HEK293T (cell line): ENCODE measurements at regions not wholly inside any gene's neighbourhood (a gene's known extent, or its start where the extent isn't known, plus 50 kb on each side); places are given as distances from the start of the nearest gene placed in this dataset.

Source experiments
- CTCF ChIA-PET: fragments of 350-600 bp; formaldehyde crosslinking; extraction: SDS; loops from one replicate; lab custom pipeline; 2021; ENCODE audit warnings: antibody characterized with exemption, inconsistent platforms; lab: Yijun Ruan, JAX
- POLR2A ChIA-PET: fragments of 350-600 bp; formaldehyde crosslinking; extraction: SDS; loops from one replicate; lab custom pipeline; 2020; ENCODE audit warnings: antibody characterized with exemption, inconsistent platforms; lab: Yijun Ruan, JAX
- DNase-seq: peaks from one replicate; pipeline ENCODE4 v3.0.0; 2012; ENCODE audit warnings: mixed read lengths; ENCODE audit errors: extremely low spot score
- ARNT ChIP-seq: fragments of 450-650 bp; IDR thresholded peaks from 2 replicates; pipeline ENCODE4 v1.6.1; 2017; ENCODE audit warnings: mild to moderate bottlenecking
- BHLHE40 ChIP-seq: fragments of 450-650 bp; IDR thresholded peaks from 2 replicates; pipeline ENCODE4 v1.6.1; 2016; ENCODE audit warnings: mild to moderate bottlenecking, moderate library complexity, borderline replicate concordance
- CTBP1 ChIP-seq: fragments of 450-650 bp; IDR thresholded peaks from 2 replicates; pipeline ENCODE4 v1.6.1; 2016; ENCODE audit warnings: borderline replicate concordance
- ELF4 ChIP-seq: fragments of 450-650 bp; IDR thresholded peaks from 2 replicates; pipeline ENCODE4 v1.6.1; 2017; ENCODE audit warnings: antibody characterized with exemption
- FOXA1 ChIP-seq: fragments of 450-650 bp; IDR thresholded peaks from 2 replicates; pipeline ENCODE4 v1.6.1; 2016; ENCODE audit warnings: mild to moderate bottlenecking
- FOXK2 ChIP-seq: fragments of 450-650 bp; IDR thresholded peaks from 2 replicates; pipeline ENCODE4 v1.6.1; 2016; ENCODE audit warnings: mild to moderate bottlenecking
- FOXM1 ChIP-seq: fragments of 450-650 bp; IDR thresholded peaks from 2 replicates; pipeline ENCODE4 v1.6.1; 2017; ENCODE audit warnings: mild to moderate bottlenecking, borderline replicate concordance
- HDGF ChIP-seq: fragments of 450-650 bp; IDR thresholded peaks from 2 replicates; pipeline ENCODE4 v1.6.1; 2017; ENCODE audit warnings: antibody characterized with exemption, borderline replicate concordance
- L3MBTL2 ChIP-seq: fragments of 450-650 bp; conservative IDR thresholded peaks from 2 replicates; pipeline ENCODE4 v1.6.1; 2016; ENCODE audit warnings: mild to moderate bottlenecking
- LEF1 ChIP-seq: fragments of 450-650 bp; IDR thresholded peaks from 2 replicates; pipeline ENCODE4 v1.6.1; 2017; ENCODE audit warnings: mild to moderate bottlenecking, borderline replicate concordance
- NFRKB ChIP-seq: fragments of 450-650 bp; IDR thresholded peaks from 2 replicates; pipeline ENCODE4 v1.6.1; 2016; ENCODE audit warnings: mild to moderate bottlenecking, moderate library complexity
- PKNOX1 ChIP-seq: fragments of 450-650 bp; IDR thresholded peaks from 2 replicates; pipeline ENCODE4 v1.6.1; 2016
- SP1 ChIP-seq: fragments of 450-650 bp; IDR thresholded peaks from 2 replicates; pipeline ENCODE4 v1.6.1; 2017
- SUZ12 ChIP-seq: fragments of 450-650 bp; IDR thresholded peaks from 2 replicates; pipeline ENCODE4 v1.6.1; 2016; ENCODE audit warnings: mild to moderate bottlenecking
- TARDBP ChIP-seq: fragments of 450-650 bp; IDR thresholded peaks from 2 replicates; pipeline ENCODE4 v1.6.1; 2016
- ZNF384 ChIP-seq: fragments of 450-650 bp; IDR thresholded peaks from 2 replicates; pipeline ENCODE4 v1.6.1; 2016

GRCh38 chr21:16634515-16634914, 878.3 kb upstream of the CXADR start:
- DNase-seq: no peak
- ChIA-PET POLR2A (no interaction called here), CTCF (no interaction called here)
- TF ChIP-seq ARNT (no peak), BHLHE40 (no peak), CTBP1 (no peak), TARDBP (no peak), ZNF384 (no peak), LEF1 (no peak), PKNOX1 (no peak), ELF4 (no peak), NFRKB (no peak), SP1 (no peak), FOXK2 (no peak), SUZ12 (no peak), FOXM1 (no peak)

GRCh38 chr21:16640297-16641027, 872.4 kb upstream of the CXADR start:
- POLR2A ChIA-PET: no interaction called here
- no peak for TF ChIP-seq ELF4
- no peak for TF ChIP-seq PKNOX1
- TF ChIP-seq HDGF: no peak
- TF ChIP-seq L3MBTL2: no peak
- no peak for TF ChIP-seq CTBP1
- TF ChIP-seq ZNF384: no peak
- TF ChIP-seq BHLHE40: no peak
- TF ChIP-seq ARNT: no peak
- no peak for TF ChIP-seq FOXM1
- no peak for TF ChIP-seq TARDBP
- no peak for TF ChIP-seq SP1
- no peak for TF ChIP-seq SUZ12
- TF ChIP-seq NFRKB: no peak
- TF ChIP-seq LEF1: no peak
- no peak for TF ChIP-seq FOXK2
- TF ChIP-seq FOXA1: no peak
- DNase-seq: no peak
- CTCF ChIA-PET: no interaction called here

GRCh38 chr21:16642353-16642752, 870.5 kb upstream of the CXADR start:
- CTCF ChIA-PET: no interaction called here
- TF ChIP-seq FOXM1 (no peak), SUZ12 (no peak), BHLHE40 (no peak), L3MBTL2 (no peak)
- DNase-seq: no peak
- POLR2A ChIA-PET: no interaction called here

GRCh38 chr21:16644685-16645084, 868.2 kb upstream of the CXADR start:
- CTCF ChIA-PET: no interaction called here

DNA sequence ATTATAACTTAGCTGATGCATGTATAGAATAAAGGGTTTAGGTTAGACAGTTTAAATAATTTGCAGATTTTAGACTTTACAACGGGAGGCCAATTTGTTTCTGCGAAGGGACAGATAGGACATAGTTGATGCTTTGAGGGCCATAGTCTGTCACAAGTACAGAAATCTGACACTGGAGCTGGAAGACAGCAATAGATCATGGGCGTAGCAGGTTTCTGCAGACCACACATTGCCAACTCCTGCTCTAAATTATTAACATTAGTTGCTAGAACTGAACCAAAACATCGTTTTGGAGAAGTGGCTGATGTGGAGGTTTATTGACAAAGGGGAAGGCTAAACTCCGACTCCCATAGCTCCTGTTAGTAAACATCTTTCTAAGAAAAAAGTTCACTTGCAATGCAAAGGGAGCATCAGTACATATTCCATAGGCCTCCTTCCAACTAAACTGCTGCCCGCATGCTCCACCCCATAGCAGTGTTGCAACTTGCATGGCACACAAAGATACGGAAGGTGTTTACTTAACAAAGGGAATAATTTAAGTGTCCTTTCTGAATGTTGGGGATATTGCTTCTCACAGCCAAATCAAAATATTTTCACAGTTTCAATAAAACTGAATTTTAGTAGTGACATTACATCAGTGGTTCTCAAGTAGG, 862.0 kb upstream of the CXADR start:
- DNase-seq: no peak
- ChIA-PET CTCF (interaction anchor here (0.6 kb wide), 1 partner anchor 300 kb away, joined by 3 read pairs; no protein-coding TSS in a partner anchor), POLR2A (no interaction called here)
- no peak for TF ChIP-seq FOXK2

More at GRCh38 chr21:16644685-16645084, 868.2 kb upstream of the CXADR start:
- DNase-seq: no peak
- TF ChIP-seq NFRKB (no peak), FOXA1 (no peak), FOXM1 (no peak), PKNOX1 (no peak), BHLHE40 (no peak), L3MBTL2 (no peak), LEF1 (no peak), TARDBP (no peak)
- POLR2A ChIA-PET: no interaction called here

DNA sequence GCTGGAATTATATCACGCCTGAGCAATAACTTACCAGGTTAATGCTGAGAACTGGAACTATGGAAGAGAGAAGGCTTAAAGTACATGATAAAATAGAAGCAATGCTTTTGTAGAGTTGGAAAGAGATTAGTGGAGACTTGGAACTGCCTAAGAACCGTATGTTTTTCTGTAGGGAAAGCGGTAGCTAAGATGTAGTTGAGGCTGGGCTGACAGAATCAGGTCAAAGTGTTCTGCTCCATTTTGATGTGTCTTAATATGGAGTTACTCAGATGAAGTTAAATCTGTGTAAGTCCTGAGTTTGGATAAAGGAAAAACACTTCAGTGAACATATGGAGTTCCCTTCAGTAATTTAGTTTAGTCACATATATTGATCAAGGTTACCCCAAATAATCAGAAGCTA, 860.9 kb upstream of the CXADR start:
- ChIA-PET POLR2A (no interaction called here), CTCF (no interaction called here)
- TF ChIP-seq ZNF384 (no peak), ARNT (no peak), FOXM1 (no peak), SP1 (no peak), LEF1 (no peak), TARDBP (no peak), BHLHE40 (no peak), CTBP1 (no peak), FOXA1 (no peak), L3MBTL2 (no peak), HDGF (no peak), ELF4 (no peak), PKNOX1 (no peak), FOXK2 (no peak)
- no peak for DNase-seq
